ENCODE measurements at regions not wholly inside any gene's neighbourhood (a gene's known extent, or its start where the extent isn't known, plus 50 kb on each side); places are given as distances from the start of the nearest gene placed in this dataset.
"Not testable (repeated sequence)": the region's sequence is repeated elsewhere in the genome, so short reads cannot be mapped to it uniquely, and the experiment has no call there.

- H3K4me3 ChIP-seq (ENCODE audit: low read depth, poor library complexity, severe bottlenecking): no peak overlapping the region
- intact Hi-C loops (cut with DNase I; ENCODE audit: low total_unique reads): no loop called here
- no peak for DNase-seq (ENCODE audit: low spot score in 2 of 2)
- WGBS, 2 donors: 96 to 97% methylated on average over 5 of the region's 5 CpGs
- TF ChIP-seq CTCF (IDR thresholded peaks at IDR 0.05): no peak
- no peak for TF ChIP-seq POLR2A (IDR thresholded peaks at IDR 0.05)
These were observed 204.3 kb upstream of the SLC7A11 start for GRCh38 chr4:138446456-138446855.

- 26 to 43% methylated on average over 3 of the region's 3 CpGs for WGBS, 2 donors
- intact Hi-C loops (cut with DNase I; ENCODE audit: low total_unique reads): no loop called here
- TF ChIP-seq POLR2A (IDR thresholded peaks at IDR 0.05) (no peak), CTCF (IDR thresholded peaks at IDR 0.05) (no peak)
- DNase-seq (ENCODE audit: low spot score in 2 of 2): no peak
- no peak overlapping the region for H3K4me3 ChIP-seq (ENCODE audit: low read depth, poor library complexity, severe bottlenecking)
These were observed 202.9 kb upstream of the SLC7A11 start for GRCh38 chr4:138445098-138445497.

- intact Hi-C loops (cut with DNase I; ENCODE audit: low total_unique reads): no loop called here
These were observed 202.1 kb upstream of the SLC7A11 start for GRCh38 chr4:138444260-138444659.

GRCh38 chr4:138439143-138439581 lies 197.0 kb upstream of the SLC7A11 start:
- DNase-seq (ENCODE audit: low spot score in 2 of 2): no peak
- intact Hi-C loops (cut with DNase I; ENCODE audit: low total_unique reads): no loop called here
- no peak for TF ChIP-seq CTCF (IDR thresholded peaks at IDR 0.05)
- TF ChIP-seq POLR2A (IDR thresholded peaks at IDR 0.05): no peak
- 52 to 58% methylated on average over 5 of the region's 5 CpGs for WGBS, 2 donors
- H3K4me3 ChIP-seq (ENCODE audit: low read depth, poor library complexity, severe bottlenecking): no peak overlapping the region

More at GRCh38 chr4:138444260-138444659, 202.1 kb upstream of the SLC7A11 start:
- no peak for DNase-seq (ENCODE audit: low spot score in 2 of 2)
- WGBS, 2 donors: 54% methylated on average over 2 of the region's 2 CpGs
- TF ChIP-seq CTCF (IDR thresholded peaks at IDR 0.05) (no peak), POLR2A (IDR thresholded peaks at IDR 0.05) (no peak)
- no peak overlapping the region for H3K4me3 ChIP-seq (ENCODE audit: low read depth, poor library complexity, severe bottlenecking)

GRCh38 chr4:138438608-138439007 lies 196.5 kb upstream of the SLC7A11 start:
- no peak for DNase-seq (ENCODE audit: low spot score in 2 of 2)
- H3K4me3 ChIP-seq (ENCODE audit: low read depth, poor library complexity, severe bottlenecking): no peak overlapping the region
- intact Hi-C loops (cut with DNase I; ENCODE audit: low total_unique reads): no loop called here
- no peak for TF ChIP-seq CTCF (IDR thresholded peaks at IDR 0.05)

- H3K4me3 ChIP-seq (ENCODE audit: low read depth, poor library complexity, severe bottlenecking): no peak overlapping the region
- intact Hi-C loops (cut with DNase I; ENCODE audit: low total_unique reads): no loop called here
- DNase-seq (ENCODE audit: low spot score in 2 of 2): no peak
- WGBS, 2 donors: 95 to 100% methylated on average over 1 of the region's 1 CpG
- TF ChIP-seq POLR2A (IDR thresholded peaks at IDR 0.05) (no peak), CTCF (IDR thresholded peaks at IDR 0.05) (no peak)
These were observed 195.2 kb upstream of the SLC7A11 start for GRCh38 chr4:138437263-138437851.

- DNase-seq (ENCODE audit: low spot score in 2 of 2); H3K4me3 ChIP-seq (ENCODE audit: low read depth, poor library complexity, severe bottlenecking); intact Hi-C loops (cut with DNase I; ENCODE audit: low total_unique reads): not testable (repeated sequence)
- 92 to 97% methylated on average over 2 of the region's 2 CpGs for WGBS, 2 donors
These were observed 193.6 kb upstream of the SLC7A11 start for GRCh38 chr4:138435733-138436132.

GRCh38 chr4:138435046-138435445 lies 192.9 kb upstream of the SLC7A11 start:
- DNase-seq (ENCODE audit: low spot score in 2 of 2); intact Hi-C loops (cut with DNase I; ENCODE audit: low total_unique reads); H3K4me3 ChIP-seq (ENCODE audit: low read depth, poor library complexity, severe bottlenecking): not testable (repeated sequence)

Data from lower leg skin (tissue), 4 donors.